Hepatocyte (in vitro differentiated cells): ENCODE measurements at regions not wholly inside any gene's neighbourhood (a gene's known extent, or its start where the extent isn't known, plus 50 kb on each side); places are given as distances from the start of the nearest gene placed in this dataset.

Experiments used
- EZH2 ChIP-seq: fragments of 200-600 bp; sonication (generic); IDR thresholded peaks from 2 replicates; pipeline ENCODE4 v1.6.1; 2016; ENCODE audit warnings: antibody characterized with exemption, mild to moderate bottlenecking, borderline replicate concordance
- EZH2phosphoT487 ChIP-seq: fragments of 200-600 bp; sonication (generic); IDR thresholded peaks from one replicate; pipeline ENCODE4 v1.6.1; 2018; ENCODE audit warnings: antibody characterized with exemption, mild to moderate bottlenecking, low read depth, moderate library complexity; ENCODE audit not compliant: unreplicated experiment, severe bottlenecking
- TF ChIP-seq, protein P1 (sequence below): fragments of 200-600 bp; sonication (generic); IDR thresholded peaks from 2 replicates; pipeline ENCODE4 v1.5.1; 2016; ENCODE audit warnings: antibody characterized with exemption, mild to moderate bottlenecking; ENCODE audit not compliant: poor library complexity

DNA sequence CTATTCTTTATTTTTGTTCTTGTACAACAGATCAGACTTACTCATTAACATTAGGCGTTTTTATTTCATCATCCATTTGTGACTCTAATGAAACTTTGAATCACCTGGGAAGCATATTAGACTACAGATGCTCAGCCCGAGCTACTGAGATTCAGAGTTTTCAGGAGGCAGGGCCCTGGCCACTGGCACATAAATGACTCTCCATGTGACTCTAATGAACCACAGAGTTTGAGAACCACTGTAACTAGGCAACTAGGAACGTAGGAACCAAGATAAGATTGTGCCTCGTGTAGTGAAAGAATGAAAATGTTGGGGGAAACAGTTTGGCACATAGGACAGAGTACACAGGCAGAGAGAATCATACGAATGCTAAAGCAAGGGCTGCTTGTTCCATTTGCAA is 405.9 kb upstream of the BTBD3 start:
- TF ChIP-seq EZH2 (no peak), EZH2phosphoT487 (no peak)
- TF ChIP-seq, protein P1, sequence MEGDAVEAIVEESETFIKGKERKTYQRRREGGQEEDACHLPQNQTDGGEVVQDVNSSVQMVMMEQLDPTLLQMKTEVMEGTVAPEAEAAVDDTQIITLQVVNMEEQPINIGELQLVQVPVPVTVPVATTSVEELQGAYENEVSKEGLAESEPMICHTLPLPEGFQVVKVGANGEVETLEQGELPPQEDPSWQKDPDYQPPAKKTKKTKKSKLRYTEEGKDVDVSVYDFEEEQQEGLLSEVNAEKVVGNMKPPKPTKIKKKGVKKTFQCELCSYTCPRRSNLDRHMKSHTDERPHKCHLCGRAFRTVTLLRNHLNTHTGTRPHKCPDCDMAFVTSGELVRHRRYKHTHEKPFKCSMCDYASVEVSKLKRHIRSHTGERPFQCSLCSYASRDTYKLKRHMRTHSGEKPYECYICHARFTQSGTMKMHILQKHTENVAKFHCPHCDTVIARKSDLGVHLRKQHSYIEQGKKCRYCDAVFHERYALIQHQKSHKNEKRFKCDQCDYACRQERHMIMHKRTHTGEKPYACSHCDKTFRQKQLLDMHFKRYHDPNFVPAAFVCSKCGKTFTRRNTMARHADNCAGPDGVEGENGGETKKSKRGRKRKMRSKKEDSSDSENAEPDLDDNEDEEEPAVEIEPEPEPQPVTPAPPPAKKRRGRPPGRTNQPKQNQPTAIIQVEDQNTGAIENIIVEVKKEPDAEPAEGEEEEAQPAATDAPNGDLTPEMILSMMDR = no peak
